ENCODE measurements at regions not wholly inside any gene's neighbourhood (a gene's known extent, or its start where the extent isn't known, plus 50 kb on each side); places are given as distances from the start of the nearest gene placed in this dataset.

DNA sequence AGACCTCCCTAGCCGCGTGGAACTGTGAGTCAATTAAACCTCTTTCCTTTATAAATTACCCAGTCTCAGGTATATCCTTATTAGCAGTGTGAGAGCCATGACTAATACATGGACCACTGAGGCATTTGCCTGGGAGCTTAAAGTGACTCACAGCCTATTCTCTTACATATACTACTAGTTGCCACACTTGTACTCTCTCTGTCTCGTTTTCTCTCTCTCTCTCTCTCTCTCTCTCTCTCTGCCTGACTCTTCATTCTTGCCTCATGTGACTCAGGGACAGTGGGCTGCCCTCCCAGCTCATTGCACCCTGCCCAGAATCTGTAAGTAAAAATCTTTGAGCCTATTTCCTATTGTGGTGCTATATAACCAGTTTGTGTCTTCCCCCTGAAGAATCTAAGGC, 238.5 kb upstream of the MAGI2 start:
- no peak for TF ChIP-seq GATA2 (IDR thresholded peaks at IDR 0.05; ENCODE audit: low read depth, low read length)
- TF ChIP-seq GATA3 (IDR thresholded peaks at IDR 0.05; ENCODE audit: low read depth, low read length): no peak

Measured in SH-SY5Y (cell line).